ENCODE measurements at regions not wholly inside any gene's neighbourhood (a gene's known extent, or its start where the extent isn't known, plus 50 kb on each side); places are given as distances from the start of the nearest gene placed in this dataset.
A peak's percentile ranks its signal among the peaks of the same experiment; 100 is the strongest.

DNA sequence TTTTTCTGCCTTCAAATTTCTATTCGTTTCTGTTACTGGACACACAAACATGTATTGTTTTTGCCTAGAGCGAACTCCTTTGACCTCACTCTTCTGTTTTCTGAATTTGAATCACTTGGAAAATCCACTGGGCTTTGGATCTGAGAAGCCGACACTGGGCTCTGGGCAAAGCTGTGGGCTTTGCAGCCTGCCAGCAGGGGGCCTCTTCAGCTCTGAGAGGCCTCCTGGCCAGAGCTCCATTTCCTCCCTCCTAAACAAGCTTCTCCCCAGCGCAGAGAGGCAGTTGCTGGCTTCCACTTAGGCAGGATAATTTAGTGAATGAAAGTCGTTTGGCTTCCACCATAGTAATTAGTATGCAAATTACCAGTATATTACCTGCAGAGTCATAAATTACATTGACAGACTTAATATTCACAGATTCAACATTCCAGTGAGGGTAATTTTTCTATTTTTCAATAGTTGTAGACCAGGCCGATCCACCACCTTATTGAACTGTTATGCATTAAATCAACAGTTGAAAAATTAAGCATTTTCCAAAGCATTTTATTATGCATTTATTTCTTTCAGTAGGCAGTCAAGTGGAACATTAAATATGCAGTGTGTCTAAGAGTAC lies 104.0 kb upstream of the ZNF366 start (continued):
- no peak for TF ChIP-seq CSDE1 (IDR thresholded peaks at IDR 0.05)
- no peak for TF ChIP-seq HIVEP1 (CRISPR knock-in tag; IDR thresholded peaks at IDR 0.05)
- no peak for TF ChIP-seq CEBPB (tag; IDR thresholded peaks at IDR 0.05)
- TF ChIP-seq NEUROD1 (IDR thresholded peaks at IDR 0.05; ENCODE audit: borderline replicate concordance, low read depth, low read length, partially characterized antibody) = no peak
- TF ChIP-seq FOXK2 (conservative IDR thresholded peaks at IDR 0.05 in 1 of 2, IDR thresholded peaks at IDR 0.05 in 1 of 2; ENCODE audit: low read depth in 2 of 2) = no peak
- TF ChIP-seq BHLHE40 (IDR thresholded peaks at IDR 0.05; ENCODE audit: low read length) = no peak
- no peak for TF ChIP-seq ESRRB (CRISPR knock-in tag; IDR thresholded peaks at IDR 0.05; ENCODE audit: borderline replicate concordance)
- no peak for TF ChIP-seq BRCA1 (IDR thresholded peaks at IDR 0.05)
- TF ChIP-seq BRCA1 (CRISPR knock-in tag; IDR thresholded peaks at IDR 0.05) = no peak
- TF ChIP-seq FOXA3 (CRISPR knock-in tag; conservative IDR thresholded peaks at IDR 0.05 in 1 of 2, IDR thresholded peaks at IDR 0.05 in 1 of 2) = no peak
- TF ChIP-seq TAF1 (IDR thresholded peaks at IDR 0.05; ENCODE audit: control insufficient read depth, extremely low read depth, insufficient read depth, low read length, severe bottlenecking) = no peak
- no peak for TF ChIP-seq NFIC (IDR thresholded peaks at IDR 0.05)
- no peak for TF ChIP-seq FOXM1 (IDR thresholded peaks at IDR 0.05; ENCODE audit: low read depth)
- TF ChIP-seq FOXM1 (CRISPR knock-in tag; IDR thresholded peaks at IDR 0.05; ENCODE audit: low read depth) = no peak
- no peak for TF ChIP-seq MIER1 (IDR thresholded peaks at IDR 0.05; ENCODE audit: low read depth)
- no peak for TF ChIP-seq RBBP5 (IDR thresholded peaks at IDR 0.05; ENCODE audit: borderline replicate concordance, insufficient read depth, low read length, poor library complexity, severe bottlenecking)
- no peak for TF ChIP-seq KDM5B (IDR thresholded peaks at IDR 0.05; ENCODE audit: insufficient replicate concordance, low read depth, low read length)
- TF ChIP-seq CBX8 (IDR thresholded peaks at IDR 0.05; ENCODE audit: borderline replicate concordance, extremely low read depth, low read depth, low read length, poor library complexity, severe bottlenecking) = no peak
- TF ChIP-seq THRAP3 (IDR thresholded peaks at IDR 0.05; ENCODE audit: borderline replicate concordance) = no peak
- TF ChIP-seq FOXK1 (CRISPR knock-in tag; IDR thresholded peaks at IDR 0.05; ENCODE audit: borderline replicate concordance) = no peak
- TF ChIP-seq, protein P1, sequence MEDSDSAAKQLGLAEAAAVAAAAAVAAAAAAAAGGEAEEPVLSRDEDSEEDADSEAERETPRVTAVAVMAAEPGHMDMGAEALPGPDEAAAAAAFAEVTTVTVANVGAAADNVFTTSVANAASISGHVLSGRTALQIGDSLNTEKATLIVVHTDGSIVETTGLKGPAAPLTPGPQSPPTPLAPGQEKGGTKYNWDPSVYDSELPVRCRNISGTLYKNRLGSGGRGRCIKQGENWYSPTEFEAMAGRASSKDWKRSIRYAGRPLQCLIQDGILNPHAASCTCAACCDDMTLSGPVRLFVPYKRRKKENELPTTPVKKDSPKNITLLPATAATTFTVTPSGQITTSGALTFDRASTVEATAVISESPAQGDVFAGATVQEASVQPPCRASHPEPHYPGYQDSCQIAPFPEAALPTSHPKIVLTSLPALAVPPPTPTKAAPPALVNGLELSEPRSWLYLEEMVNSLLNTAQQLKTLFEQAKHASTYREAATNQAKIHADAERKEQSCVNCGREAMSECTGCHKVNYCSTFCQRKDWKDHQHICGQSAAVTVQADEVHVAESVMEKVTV (CRISPR knock-in tag; IDR thresholded peaks at IDR 0.05) = peak; percentile 58
- peak in 1 of 3 experiments; percentile 39 for TF ChIP-seq YY1 (IDR thresholded peaks at IDR 0.05; ENCODE audit: borderline replicate concordance in 1 of 3, control insufficient read depth in 1 of 3, extremely low read depth in 1 of 3, insufficient read depth in 3 of 3, insufficient read length in 1 of 3, insufficient replicate concordance in 2 of 3, low read depth in 1 of 3, low read length in 2 of 3)
- TF ChIP-seq TAF9B (IDR thresholded peaks at IDR 0.05; ENCODE audit: partially characterized antibody) = no peak
- TF ChIP-seq STAT5B (CRISPR knock-in tag; IDR thresholded peaks at IDR 0.05) = no peak
- TF ChIP-seq ZNF551 (CRISPR knock-in tag; IDR thresholded peaks at IDR 0.05) = no peak
- TF ChIP-seq, protein P2, sequence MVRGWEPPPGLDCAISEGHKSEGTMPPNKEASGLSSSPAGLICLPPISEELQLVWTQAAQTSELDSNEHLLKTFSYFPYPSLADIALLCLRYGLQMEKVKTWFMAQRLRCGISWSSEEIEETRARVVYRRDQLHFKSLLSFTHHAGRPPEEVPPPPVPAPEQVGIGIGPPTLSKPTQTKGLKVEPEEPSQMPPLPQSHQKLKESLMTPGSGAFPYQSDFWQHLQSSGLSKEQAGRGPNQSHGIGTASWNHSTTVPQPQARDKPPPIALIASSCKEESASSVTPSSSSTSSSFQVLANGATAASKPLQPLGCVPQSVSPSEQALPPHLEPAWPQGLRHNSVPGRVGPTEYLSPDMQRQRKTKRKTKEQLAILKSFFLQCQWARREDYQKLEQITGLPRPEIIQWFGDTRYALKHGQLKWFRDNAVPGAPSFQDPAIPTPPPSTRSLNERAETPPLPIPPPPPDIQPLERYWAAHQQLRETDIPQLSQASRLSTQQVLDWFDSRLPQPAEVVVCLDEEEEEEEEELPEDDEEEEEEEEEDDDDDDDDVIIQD (CRISPR knock-in tag; IDR thresholded peaks at IDR 0.05) = no peak
